ENCODE measurements at regions not wholly inside any gene's neighbourhood (a gene's known extent, or its start where the extent isn't known, plus 50 kb on each side); places are given as distances from the start of the nearest gene placed in this dataset.
"Not testable (repeated sequence)": the region's sequence is repeated elsewhere in the genome, so short reads cannot be mapped to it uniquely, and the experiment has no call there.

GRCh38 chr9:24135072-24135471 lies 309.0 kb upstream of the ELAVL2 start:
- not testable (repeated sequence) for TF ChIP-seq EZH2phosphoT487 (IDR thresholded peaks at IDR 0.05; ENCODE audit: insufficient read depth, low read depth); EZH2 (IDR thresholded peaks at IDR 0.05; ENCODE audit: insufficient read depth, poor library complexity, severe bottlenecking)
